K562 (cell line): ENCODE measurements at regions not wholly inside any gene's neighbourhood (a gene's known extent, or its start where the extent isn't known, plus 50 kb on each side); places are given as distances from the start of the nearest gene placed in this dataset.

Experiments
- ATAC-seq: fragments of 200-7000 bp; cut with Tn5 transposase; 3 replicates; pipeline ENCODE4 v1.9.1; 2020; ENCODE audit warnings: moderate library complexity
- BruUV-seq: library from RNA; stranded (reverse); fragments of 400-500 nt; replicated peaks from 2 replicates; lab custom pipeline; 2021; lab: Mats Ljungman, UMichigan
- CTCF ChIA-PET: fragments of 300-600 bp; formaldehyde crosslinking; extraction: SDS; loops from one replicate; lab custom pipeline; 2021; ENCODE audit warnings: low intra/inter-chr PET ratio; lab: Yijun Ruan, JAX
- POLR2A ChIA-PET: fragments of 300-600, 350-650 bp; sonication (Branson Sonifier 250); formaldehyde crosslinking; extraction: SDS; loops from one replicate; lab custom pipeline; 2021; ENCODE audit warnings: antibody characterized with exemption, inconsistent platforms; lab: Yijun Ruan, JAX
- DNase-seq, 4 experiments: peaks; one replicate each; pipeline versions ENCODE4 v3.0.0 to v3.0.0-alpha.2; 2011 to 2018; ENCODE audit warnings: low spot score in 3 of 4, mixed read lengths in 3 of 4; ENCODE audit errors: extremely low read depth in 1 of 4
- FAIRE-seq: peaks from 2 replicates; lab custom pipeline; 2011; peaks lifted over from hg19 to GRCh38; lab: Jason Lieb, UNC
- H2AFZ ChIP-seq: 2 replicates; pipeline ENCODE4 v1.6.0; 2011; ENCODE audit warnings: low read depth, low read length, control low read depth, inconsistent platforms
- H3K27ac ChIP-seq: fragments of 200-600 bp; 3 replicates; pipeline ENCODE4 v1.8.0; 2011; ENCODE audit warnings: low read depth, mild to moderate bottlenecking, control low read depth, inconsistent platforms, low read length, moderate library complexity, mixed read lengths; ENCODE audit errors: extremely low read depth
- H3K27me3 ChIP-seq, 2 experiments: fragments of 300-600 bp in 1 of 2; 2 replicates in 1 of 2; 3 replicates in 1 of 2; pipeline versions ENCODE4 v1.6.0 to v1.8.0; 2011; ENCODE audit warnings: inconsistent platforms in 2 of 2, low read length in 2 of 2, mild to moderate bottlenecking in 1 of 2, mixed read lengths in 1 of 2, moderate library complexity in 1 of 2; ENCODE audit not compliant: control insufficient read depth in 2 of 2, insufficient read depth in 2 of 2
- H3K36me3 ChIP-seq: fragments of 300-600 bp; 3 replicates; pipeline ENCODE4 v1.8.0; 2011; ENCODE audit warnings: mild to moderate bottlenecking, low read length, inconsistent platforms; ENCODE audit not compliant: control insufficient read depth, insufficient read depth
- H3K4me1 ChIP-seq, 2 experiments: fragments of 200-600 bp in 1 of 2; replicated peaks in 1 of 2; 2 replicates in 1 of 2; 3 replicates in 1 of 2; pipeline versions ENCODE4 v1.5.1 to v1.8.0; 2011; ENCODE audit warnings: inconsistent platforms in 2 of 2, low read length in 2 of 2, mild to moderate bottlenecking in 1 of 2, mixed read lengths in 1 of 2, moderate library complexity in 1 of 2; ENCODE audit not compliant: control insufficient read depth in 2 of 2, insufficient read depth in 2 of 2
- H3K4me2 ChIP-seq: 2 replicates; pipeline ENCODE4 v1.6.1; 2011; ENCODE audit warnings: low read length, control low read depth, inconsistent platforms, mixed read lengths; ENCODE audit not compliant: insufficient read depth
- H3K4me3 ChIP-seq: fragments of 200-600 bp; sonication (generic), shearing (Covaris generic); 2 replicates; pipeline ENCODE4 v1.5.1; 2016; ENCODE audit warnings: control low read depth, inconsistent platforms
- H3K79me2 ChIP-seq: fragments of 200-600 bp; 3 replicates; pipeline ENCODE4 v1.8.0; 2011; ENCODE audit warnings: low read length, inconsistent platforms; ENCODE audit not compliant: control insufficient read depth, insufficient read depth
- H3K9ac ChIP-seq, 2 experiments: 2 replicates each; pipeline versions ENCODE4 v1.6.0 to v1.6.1; 2011; ENCODE audit warnings: low read depth in 2 of 2, low read length in 2 of 2, control low read depth in 1 of 2, inconsistent platforms in 1 of 2, mild to moderate bottlenecking in 1 of 2, mixed read lengths in 1 of 2; ENCODE audit not compliant: insufficient read depth in 1 of 2
- H3K9me1 ChIP-seq: one replicate; pipeline ENCODE4 v1.6.0; 2011; ENCODE audit warnings: inconsistent platforms, mild to moderate bottlenecking, low read length, moderate library complexity; ENCODE audit not compliant: control insufficient read depth, insufficient read depth
- H3K9me3 ChIP-seq: replicated peaks from 2 replicates; pipeline ENCODE4 v1.5.1; 2011; ENCODE audit warnings: low read depth, low read length, inconsistent platforms; ENCODE audit not compliant: control insufficient read depth, insufficient read depth
- H4K20me1 ChIP-seq: replicated peaks from 2 replicates; pipeline ENCODE4 v1.6.1; 2011; ENCODE audit warnings: low read length, inconsistent platforms, mixed read lengths; ENCODE audit not compliant: control insufficient read depth, insufficient read depth
- FOS ChIP-seq: IDR thresholded peaks from 3 replicates; pipeline ENCODE4 v1.6.1; 2011; ENCODE audit not compliant: insufficient read length; ENCODE audit errors: extremely low read depth
- FOSL1 ChIP-seq: fragments of 200-800 bp; sonication (Bioruptor generic); conservative IDR thresholded peaks from 2 replicates; pipeline ENCODE4 v1.6.1; 2016; ENCODE audit warnings: missing genetic modification characterization, missing compliant biosample characterization
- FOXK1 ChIP-seq: sonication (generic); formaldehyde crosslinking; IDR thresholded peaks from 2 replicates; pipeline ENCODE4 v1.8.0; 2022; ENCODE audit warnings: missing genetic modification reagents, mild to moderate bottlenecking, borderline replicate concordance
- MEIS2 ChIP-seq: fragments of 450-650 bp; IDR thresholded peaks from 2 replicates; pipeline ENCODE4 v1.6.1; 2014; ENCODE audit warnings: mild to moderate bottlenecking; ENCODE audit not compliant: partially characterized antibody
- MNT ChIP-seq, 2 experiments: fragments of 450-650 bp; conservative IDR thresholded peaks; 2 replicates each; pipeline ENCODE4 v1.6.1; 2017; ENCODE audit warnings: mild to moderate bottlenecking in 2 of 2, moderate library complexity in 2 of 2
- NCOA1 ChIP-seq: fragments of 450-650 bp; IDR thresholded peaks from 2 replicates; pipeline ENCODE4 v1.6.1; 2016; ENCODE audit warnings: low read depth
- YBX1 ChIP-seq: fragments of 450-650 bp; IDR thresholded peaks from 2 replicates; pipeline ENCODE4 v1.7.1; 2016; ENCODE audit warnings: mild to moderate bottlenecking
- ZNF707 ChIP-seq: fragments of 250-450 bp; sonication (Bioruptor Pico); conservative IDR thresholded peaks from 2 replicates; pipeline ENCODE4 v1.8.0; 2022; ENCODE audit warnings: inconsistent platforms, mild to moderate bottlenecking, moderate library complexity
- WGBS: fragments of 100-300 bp; shearing (Covaris generic); methylation state at CpG from one replicate; pipeline ENCODE4 v1.1.6; 2016; ENCODE audit warnings: low coverage, mixed read lengths; ENCODE audit not compliant: insufficient coverage; ENCODE audit errors: missing lambda C conversion rate; 5-methylcytosine and 5-hydroxymethylcytosine counted together
- in situ Hi-C: fragments of 300-500 bp; cut with MboI; formaldehyde crosslinking; loops from 4 replicates; pipeline ENCODE4 v1.15.0; 2018; ENCODE audit warnings: inconsistent platforms, mixed read lengths
- intact Hi-C: fragments of 100-400 bp; cut with micrococcal nuclease; formaldehyde crosslinking; loops from 2 replicates; pipeline ENCODE4 v1.14.2; 2022
- TF ChIP-seq, protein P1 (sequence below): fragments of 450-650 bp; formaldehyde crosslinking; IDR thresholded peaks from 2 replicates; pipeline ENCODE4 v1.4.0; 2022; ENCODE audit warnings: missing genetic modification characterization
- TF ChIP-seq, protein P2 (sequence below): fragments of 250-450 bp; sonication (Bioruptor Pico); IDR thresholded peaks from 2 replicates; pipeline ENCODE4 v1.9.0; 2021; ENCODE audit warnings: mild to moderate bottlenecking, inconsistent platforms

GRCh38 chr12:76236640-76237039 is 111.6 kb downstream of the BBS10 start:
- BruUV-seq, result no TSS peak
- intact Hi-C loops, result no loop called here
- no peaks in the 10 kb centered on the region for H3K36me3 ChIP-seq
- H3K79me2 ChIP-seq, result no peaks in the 10 kb centered on the region
- TF ChIP-seq YBX1 (no peak), MEIS2 (peak; percentile 33), FOSL1 (tag) (peak; percentile 85)
- TF ChIP-seq, all 486 proteins: peak for 2
- Histone ChIP-seq H3K9ac (no peak overlapping the region), H3K9me1 (no peaks in the 10 kb centered on the region), H3K27ac (no peak overlapping the region), H3K4me1 (no peaks in the 10 kb centered on the region; a peak in 1 of 5 replicates), H2AFZ (0 out of 2 replicates have a peak overlapping the region, but pooled peaks have one; percentile 12), H3K4me2 (no peak overlapping the region), H3K4me3 (no peak overlapping the region), H3K9me3 (no peaks in the 10 kb centered on the region), H3K27me3 (no peaks in the 10 kb centered on the region), H4K20me1 (no peaks in the 10 kb centered on the region)
- no peak for FAIRE-seq
- in situ Hi-C loops, result no loop called here
- WGBS, result 46% methylated on average over 7 of the region's 7 CpGs
- ChIA-PET CTCF (no interaction called here), POLR2A (interaction anchor here (0.7 kb wide), 1 partner anchor 10 kb away, joined by 3 read pairs; no protein-coding TSS in a partner anchor)
- DNase-seq, result no peak
- ATAC-seq, result no peak

DNA sequence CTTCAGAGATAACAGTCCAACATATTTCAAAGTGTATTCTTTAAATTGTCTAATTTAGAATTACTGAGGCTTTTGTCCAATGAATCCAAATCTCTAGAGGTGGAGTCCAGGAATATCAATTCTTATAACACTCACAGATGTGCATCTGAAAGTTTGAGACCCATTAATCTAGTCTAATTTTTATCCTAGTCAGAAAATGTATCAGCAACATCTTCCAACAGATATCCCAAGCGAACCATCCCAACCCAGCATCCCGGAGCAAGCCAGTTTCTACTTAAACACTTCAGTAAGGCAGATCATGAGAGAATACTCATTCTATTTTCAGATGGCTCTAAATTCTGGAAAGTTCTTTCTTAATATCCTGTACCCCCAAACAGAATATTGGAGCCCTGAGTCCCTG is 113.5 kb downstream of the BBS10 start:
- Histone ChIP-seq H3K27ac (no peak overlapping the region), H2AFZ (no peak overlapping the region), H3K9ac (no peak overlapping the region), H3K4me1 (no peaks in the 10 kb centered on the region; a peak in 1 of 5 replicates), H3K36me3 (no peaks in the 10 kb centered on the region), H3K27me3 (no peaks in the 10 kb centered on the region), H3K4me3 (no peak overlapping the region), H3K9me1 (no peaks in the 10 kb centered on the region), H4K20me1 (no peaks in the 10 kb centered on the region), H3K9me3 (no peaks in the 10 kb centered on the region), H3K4me2 (no peak overlapping the region), H3K79me2 (no peaks in the 10 kb centered on the region)
- intact Hi-C loops, result no loop called here
- 62% methylated on average over 2 of the region's 2 CpGs for WGBS
- no peak for FAIRE-seq
- no peak for DNase-seq
- ATAC-seq, result no peak
- CTCF ChIA-PET, result no interaction called here
- POLR2A ChIA-PET, result no interaction called here
- BruUV-seq, result no TSS peak
- in situ Hi-C loops, result no loop called here
- TF ChIP-seq FOS (no peak), NCOA1 (no peak), ZNF707 (CRISPR knock-in tag) (no peak), MNT (conservative IDR thresholded peaks at IDR 0.05) (no peak), FOXK1 (CRISPR knock-in tag) (no peak)
- TF ChIP-seq, protein P1, sequence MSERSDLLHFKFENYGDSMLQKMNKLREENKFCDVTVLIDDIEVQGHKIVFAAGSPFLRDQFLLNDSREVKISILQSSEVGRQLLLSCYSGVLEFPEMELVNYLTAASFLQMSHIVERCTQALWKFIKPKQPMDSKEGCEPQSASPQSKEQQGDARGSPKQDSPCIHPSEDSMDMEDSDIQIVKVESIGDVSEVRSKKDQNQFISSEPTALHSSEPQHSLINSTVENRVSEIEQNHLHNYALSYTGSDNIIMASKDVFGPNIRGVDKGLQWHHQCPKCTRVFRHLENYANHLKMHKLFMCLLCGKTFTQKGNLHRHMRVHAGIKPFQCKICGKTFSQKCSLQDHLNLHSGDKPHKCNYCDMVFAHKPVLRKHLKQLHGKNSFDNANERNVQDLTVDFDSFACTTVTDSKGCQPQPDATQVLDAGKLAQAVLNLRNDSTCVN (CRISPR knock-in tag), result no peak
- TF ChIP-seq, protein P2, sequence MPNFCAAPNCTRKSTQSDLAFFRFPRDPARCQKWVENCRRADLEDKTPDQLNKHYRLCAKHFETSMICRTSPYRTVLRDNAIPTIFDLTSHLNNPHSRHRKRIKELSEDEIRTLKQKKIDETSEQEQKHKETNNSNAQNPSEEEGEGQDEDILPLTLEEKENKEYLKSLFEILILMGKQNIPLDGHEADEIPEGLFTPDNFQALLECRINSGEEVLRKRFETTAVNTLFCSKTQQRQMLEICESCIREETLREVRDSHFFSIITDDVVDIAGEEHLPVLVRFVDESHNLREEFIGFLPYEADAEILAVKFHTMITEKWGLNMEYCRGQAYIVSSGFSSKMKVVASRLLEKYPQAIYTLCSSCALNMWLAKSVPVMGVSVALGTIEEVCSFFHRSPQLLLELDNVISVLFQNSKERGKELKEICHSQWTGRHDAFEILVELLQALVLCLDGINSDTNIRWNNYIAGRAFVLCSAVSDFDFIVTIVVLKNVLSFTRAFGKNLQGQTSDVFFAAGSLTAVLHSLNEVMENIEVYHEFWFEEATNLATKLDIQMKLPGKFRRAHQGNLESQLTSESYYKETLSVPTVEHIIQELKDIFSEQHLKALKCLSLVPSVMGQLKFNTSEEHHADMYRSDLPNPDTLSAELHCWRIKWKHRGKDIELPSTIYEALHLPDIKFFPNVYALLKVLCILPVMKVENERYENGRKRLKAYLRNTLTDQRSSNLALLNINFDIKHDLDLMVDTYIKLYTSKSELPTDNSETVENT, result no peak
